ENCODE measurements at regions not wholly inside any gene's neighbourhood (a gene's known extent, or its start where the extent isn't known, plus 50 kb on each side); places are given as distances from the start of the nearest gene placed in this dataset.

DNA sequence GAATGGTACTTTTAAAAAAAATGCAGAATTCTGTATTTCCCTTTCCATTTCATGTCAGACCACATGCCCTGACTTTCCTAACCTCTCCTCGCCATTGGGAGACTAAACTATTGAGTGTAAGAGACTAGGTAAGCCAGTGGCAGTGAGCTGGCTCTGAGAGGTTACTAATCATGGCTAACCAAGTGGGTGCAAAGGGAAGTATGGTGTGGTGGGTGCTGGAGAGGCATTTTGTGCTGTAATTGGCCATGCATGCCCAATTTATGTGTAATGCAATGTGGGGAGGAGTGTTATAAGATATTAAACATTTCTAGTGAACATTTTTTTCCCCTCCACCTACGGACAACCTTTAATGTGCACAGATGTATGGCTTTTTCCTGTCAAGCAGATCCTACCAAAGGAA is 190.1 kb downstream of the LMO4 start:
- TF ChIP-seq, protein P1, sequence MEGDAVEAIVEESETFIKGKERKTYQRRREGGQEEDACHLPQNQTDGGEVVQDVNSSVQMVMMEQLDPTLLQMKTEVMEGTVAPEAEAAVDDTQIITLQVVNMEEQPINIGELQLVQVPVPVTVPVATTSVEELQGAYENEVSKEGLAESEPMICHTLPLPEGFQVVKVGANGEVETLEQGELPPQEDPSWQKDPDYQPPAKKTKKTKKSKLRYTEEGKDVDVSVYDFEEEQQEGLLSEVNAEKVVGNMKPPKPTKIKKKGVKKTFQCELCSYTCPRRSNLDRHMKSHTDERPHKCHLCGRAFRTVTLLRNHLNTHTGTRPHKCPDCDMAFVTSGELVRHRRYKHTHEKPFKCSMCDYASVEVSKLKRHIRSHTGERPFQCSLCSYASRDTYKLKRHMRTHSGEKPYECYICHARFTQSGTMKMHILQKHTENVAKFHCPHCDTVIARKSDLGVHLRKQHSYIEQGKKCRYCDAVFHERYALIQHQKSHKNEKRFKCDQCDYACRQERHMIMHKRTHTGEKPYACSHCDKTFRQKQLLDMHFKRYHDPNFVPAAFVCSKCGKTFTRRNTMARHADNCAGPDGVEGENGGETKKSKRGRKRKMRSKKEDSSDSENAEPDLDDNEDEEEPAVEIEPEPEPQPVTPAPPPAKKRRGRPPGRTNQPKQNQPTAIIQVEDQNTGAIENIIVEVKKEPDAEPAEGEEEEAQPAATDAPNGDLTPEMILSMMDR (IDR thresholded peaks at IDR 0.05), result no peak
- TF ChIP-seq POLR2AphosphoS5 (IDR thresholded peaks at IDR 0.05) (no peak), POLR2A (IDR thresholded peaks at IDR 0.05) (no peak)

Data from suprapubic skin (tissue), 4 donors.